KOPT-K1 (cell line): ENCODE measurements at regions not wholly inside any gene's neighbourhood (a gene's known extent, or its start where the extent isn't known, plus 50 kb on each side); places are given as distances from the start of the nearest gene placed in this dataset.

Experiments used
- H3K27ac ChIP-seq: fragments of 200-600 bp; sonication (generic); 2 replicates; pipeline ENCODE4 v1.5.1; 2016; ENCODE audit warnings: antibody characterized with exemption, mild to moderate bottlenecking, low read depth, low read length; ENCODE audit not compliant: poor library complexity, severe bottlenecking
- H3K36me3 ChIP-seq: fragments of 200-600 bp; sonication (generic); 2 replicates; pipeline ENCODE4 v1.5.1; 2017; ENCODE audit warnings: antibody characterized with exemption, mild to moderate bottlenecking, low read length, moderate library complexity; ENCODE audit not compliant: insufficient read depth
- H3K9me3 ChIP-seq: fragments of 200-600 bp; sonication (generic); 2 replicates; pipeline ENCODE4 v1.5.1; 2017; ENCODE audit warnings: antibody characterized with exemption, low read length, mild to moderate bottlenecking; ENCODE audit not compliant: insufficient read depth, poor library complexity, severe bottlenecking

GRCh38 chr3:56876916-56877315, 75.2 kb upstream of the ARHGEF3 start:
- Histone ChIP-seq H3K27ac (no peak overlapping the region), H3K9me3 (no peaks in the 10 kb centered on the region), H3K36me3 (0 out of 2 replicates have a peak, but pooled peaks cover 13% of the 10 kb centered on the region)

GRCh38 chr3:56874269-56874668, 72.5 kb upstream of the ARHGEF3 start:
- H3K27ac ChIP-seq: no peak overlapping the region
- no peaks in the 10 kb centered on the region for H3K9me3 ChIP-seq
- no peaks in the 10 kb centered on the region for H3K36me3 ChIP-seq

GRCh38 chr3:56870436-56870835, 68.7 kb upstream of the ARHGEF3 start:
- Histone ChIP-seq H3K36me3 (no peaks in the 10 kb centered on the region), H3K27ac (no peak overlapping the region), H3K9me3 (no peaks in the 10 kb centered on the region)

DNA sequence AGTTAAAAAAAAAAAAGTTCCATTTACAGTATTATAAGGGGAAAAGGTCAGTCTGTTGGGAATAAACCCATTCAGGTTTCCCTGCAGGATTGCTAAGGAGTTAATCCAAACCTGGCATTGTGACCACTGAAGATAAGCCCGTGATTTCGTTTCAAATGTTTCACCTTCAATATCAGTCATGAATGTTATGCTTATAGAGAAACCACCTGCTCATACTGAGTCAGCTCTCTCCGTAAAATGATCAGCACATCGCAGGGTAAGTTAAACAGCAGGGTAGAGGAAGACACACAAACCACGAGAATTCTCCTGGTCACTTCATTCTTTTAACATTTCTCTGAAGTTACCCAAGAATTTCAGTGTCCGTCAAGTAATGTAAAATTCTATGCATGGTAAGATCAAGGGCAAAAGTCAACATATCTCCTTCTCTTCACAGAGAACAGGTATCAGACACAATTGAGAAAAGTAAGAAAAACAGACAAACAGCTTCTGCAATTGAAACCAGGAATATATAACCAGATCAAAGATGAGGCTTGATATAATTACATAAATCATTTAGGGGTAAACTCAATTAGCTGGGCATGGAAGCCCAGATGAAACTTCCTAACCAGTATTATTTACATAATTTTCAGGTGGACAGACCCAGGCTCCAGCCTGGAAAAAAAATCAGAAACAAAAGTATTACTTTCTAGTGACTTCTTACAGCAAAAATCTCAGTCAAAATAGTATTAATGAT, 67.6 kb upstream of the ARHGEF3 start:
- Histone ChIP-seq H3K36me3 (no peaks in the 10 kb centered on the region), H3K27ac (no peak overlapping the region), H3K9me3 (no peaks in the 10 kb centered on the region)

DNA sequence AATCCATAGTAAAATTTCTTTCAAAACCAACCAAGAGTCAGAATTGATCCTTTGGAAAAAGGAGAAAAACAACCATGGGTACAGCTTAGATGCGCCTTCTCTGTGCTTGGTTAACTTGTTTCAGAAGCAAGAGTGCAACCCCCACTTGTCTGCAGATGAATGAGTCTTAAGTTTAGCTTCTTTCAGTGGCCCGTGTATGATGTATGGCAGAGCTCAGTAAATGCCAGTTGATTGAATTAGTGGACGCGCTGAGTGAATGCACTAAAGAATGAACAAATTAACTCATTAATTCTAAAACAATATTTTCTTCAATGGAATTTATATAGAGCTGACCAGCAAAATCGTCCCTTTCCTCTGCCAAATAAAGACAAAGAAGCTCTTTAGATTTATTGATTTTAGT, 67.0 kb upstream of the ARHGEF3 start:
- Histone ChIP-seq H3K27ac (no peak overlapping the region), H3K9me3 (no peaks in the 10 kb centered on the region), H3K36me3 (no peaks in the 10 kb centered on the region)

DNA sequence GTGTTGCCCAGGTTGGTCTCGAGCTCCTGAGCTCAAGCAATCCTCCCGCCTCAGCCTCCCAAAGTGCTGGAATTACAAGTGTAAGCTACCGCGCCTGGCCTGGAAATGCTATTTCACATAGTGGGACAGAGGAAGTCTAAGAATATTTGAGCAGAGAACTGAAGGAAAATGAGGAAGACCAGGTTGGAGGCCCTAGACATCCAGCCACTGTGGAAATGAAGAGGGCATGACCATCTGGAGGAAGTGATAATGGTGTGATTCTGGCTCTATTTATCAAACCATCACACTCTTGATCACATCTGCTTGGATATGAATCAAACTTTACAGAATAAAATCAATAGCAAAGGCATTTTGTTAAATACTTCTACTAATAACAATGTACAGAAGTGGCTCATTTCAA, 65.9 kb upstream of the ARHGEF3 start:
- no peak overlapping the region for H3K27ac ChIP-seq
- H3K9me3 ChIP-seq: no peaks in the 10 kb centered on the region
- H3K36me3 ChIP-seq: no peaks in the 10 kb centered on the region

- Histone ChIP-seq H3K9me3 (no peaks in the 10 kb centered on the region), H3K36me3 (no peaks in the 10 kb centered on the region), H3K27ac (no peak overlapping the region)
These were observed 63.3 kb upstream of the ARHGEF3 start for GRCh38 chr3:56864918-56865524.

DNA sequence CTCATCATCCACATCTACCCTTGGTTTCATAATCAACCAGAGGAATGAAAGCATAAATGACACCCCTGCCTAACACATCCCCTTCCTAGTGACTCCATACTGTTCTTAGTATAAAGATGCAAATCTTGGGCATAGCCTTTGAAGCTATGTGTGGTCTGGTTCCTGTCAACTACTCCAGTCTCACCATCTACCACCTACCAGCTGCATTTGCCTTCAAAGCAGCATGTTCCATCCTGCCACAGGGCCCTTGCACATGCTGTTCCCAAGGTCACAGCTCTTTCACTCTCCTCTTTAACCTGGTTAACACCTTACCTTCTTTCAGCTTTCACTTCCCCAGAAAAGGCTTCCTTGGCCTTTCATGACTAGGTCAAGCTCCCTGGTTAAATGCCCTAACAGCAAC, 62.3 kb upstream of the ARHGEF3 start:
- Histone ChIP-seq H3K27ac (no peak overlapping the region), H3K9me3 (no peaks in the 10 kb centered on the region), H3K36me3 (no peaks in the 10 kb centered on the region)

DNA sequence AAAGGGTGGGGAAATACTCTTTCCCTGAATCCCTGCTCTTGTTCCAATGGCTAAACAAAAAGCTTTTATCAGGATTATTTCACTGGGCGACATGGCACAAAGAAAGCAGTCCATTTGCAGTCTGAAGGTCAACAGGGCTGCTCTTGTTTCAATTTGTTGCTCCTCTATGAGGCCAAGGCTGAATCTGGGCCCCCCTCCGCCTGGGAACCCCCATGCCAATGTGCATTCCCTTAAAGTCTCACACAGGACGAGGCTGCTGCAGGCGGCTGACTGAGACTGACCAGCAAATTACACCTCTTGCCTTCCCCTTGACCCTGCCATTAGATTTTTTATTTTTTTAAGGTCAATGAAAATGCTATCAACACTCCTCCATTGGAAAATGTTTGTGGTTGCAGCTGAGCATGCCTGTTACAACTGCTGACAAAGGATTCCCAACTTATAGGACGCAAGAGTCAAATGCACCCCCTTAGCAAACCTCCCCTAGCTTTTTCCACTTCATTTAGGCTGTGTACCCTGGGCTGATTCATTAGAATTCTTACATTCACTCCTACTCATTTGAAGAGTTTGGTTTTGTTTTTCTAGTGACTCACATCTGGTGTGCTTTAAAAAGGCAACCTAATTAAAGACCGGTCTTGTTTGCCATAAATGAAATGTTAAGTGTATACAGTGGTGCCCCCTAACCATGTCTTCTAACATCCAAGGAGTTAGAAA, 60.8 kb upstream of the ARHGEF3 start:
- H3K36me3 ChIP-seq: no peaks in the 10 kb centered on the region
- H3K27ac ChIP-seq: peak overlapping the region; percentile 13
- no peaks in the 10 kb centered on the region for H3K9me3 ChIP-seq

DNA sequence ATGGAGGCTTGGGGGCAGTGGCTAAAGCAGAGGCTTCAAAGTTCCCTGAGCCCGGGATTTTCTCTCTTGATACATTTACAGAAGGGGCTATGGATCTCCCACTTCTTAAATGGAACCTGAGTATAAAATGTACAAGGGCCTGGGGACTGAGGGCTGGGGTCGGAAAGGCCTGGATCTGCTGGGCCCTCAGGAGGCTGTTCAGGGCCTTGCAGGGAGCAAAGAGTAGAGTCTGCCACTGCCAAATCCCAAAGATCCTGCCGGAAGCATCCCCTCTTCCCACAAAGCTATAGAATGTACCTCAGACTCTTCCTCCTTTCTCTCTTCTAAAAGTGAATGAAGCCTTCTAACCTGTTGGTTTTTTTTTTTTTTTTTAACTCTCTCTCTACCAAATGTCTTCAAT, 59.8 kb upstream of the ARHGEF3 start:
- no peaks in the 10 kb centered on the region for H3K36me3 ChIP-seq
- H3K9me3 ChIP-seq: no peaks in the 10 kb centered on the region
- H3K27ac ChIP-seq: peak overlapping the region; percentile 78

DNA sequence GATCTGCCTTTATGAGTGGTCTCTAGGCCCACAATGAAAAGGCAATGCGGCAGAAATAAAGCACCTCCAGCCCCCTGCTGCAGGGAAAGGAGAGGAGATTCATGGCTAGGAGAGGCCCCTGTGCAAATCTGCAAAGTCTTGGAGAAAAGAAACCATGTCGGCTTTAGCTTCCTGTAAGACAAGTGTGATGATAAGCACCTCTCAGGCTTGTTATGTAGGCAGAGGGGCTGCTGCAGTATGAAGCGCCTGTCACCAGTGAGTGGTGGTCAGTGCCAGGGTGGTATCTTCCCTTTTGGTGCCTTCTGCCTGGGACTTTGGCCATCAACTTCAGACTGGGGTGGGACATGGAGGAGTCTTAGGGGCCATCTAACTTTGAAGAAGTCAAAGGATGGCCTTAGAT, 59.2 kb upstream of the ARHGEF3 start:
- H3K9me3 ChIP-seq: no peaks in the 10 kb centered on the region
- no peaks in the 10 kb centered on the region for H3K36me3 ChIP-seq
- peak overlapping the region; percentile 78 for H3K27ac ChIP-seq

DNA sequence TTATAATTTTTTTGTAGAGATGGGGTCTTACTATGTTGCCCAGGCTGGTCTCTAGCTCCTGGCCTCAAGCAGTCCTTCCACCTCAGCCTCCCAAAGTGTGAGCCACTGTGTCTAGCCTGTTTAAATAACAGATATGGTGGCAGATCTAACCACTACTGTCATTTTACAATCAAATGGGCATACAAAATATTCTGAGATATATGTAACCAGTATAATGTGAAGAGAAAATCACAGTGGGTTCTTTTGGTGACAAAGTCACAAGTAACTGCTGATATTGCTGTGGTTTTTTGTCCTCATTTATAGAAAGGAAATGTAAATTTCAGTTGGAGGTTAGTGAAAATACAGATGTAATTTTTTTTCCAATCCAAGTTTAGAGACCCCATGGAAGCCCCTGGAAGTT, 58.6 kb upstream of the ARHGEF3 start:
- Histone ChIP-seq H3K36me3 (no peaks in the 10 kb centered on the region), H3K9me3 (no peaks in the 10 kb centered on the region), H3K27ac (peak overlapping the region; percentile 78)

DNA sequence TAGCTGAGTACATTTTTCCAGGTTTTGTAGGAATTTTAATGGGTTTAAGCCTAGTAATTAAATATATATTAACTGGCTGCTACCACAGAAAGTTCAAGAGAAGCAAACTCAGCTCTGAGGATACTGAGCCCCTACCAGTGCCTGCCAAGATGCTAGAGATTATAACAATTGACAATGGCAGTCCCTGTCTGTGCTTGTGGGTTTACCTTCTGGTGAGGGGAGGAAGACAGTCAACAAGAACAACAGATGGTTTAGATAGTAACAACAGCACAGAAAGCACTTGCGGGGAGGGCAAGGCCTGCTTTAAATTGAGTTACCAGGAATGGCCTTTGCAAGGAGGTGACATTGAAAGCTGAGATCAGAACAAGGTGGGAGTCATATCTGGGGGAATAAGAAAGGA, 56.6 kb upstream of the ARHGEF3 start:
- Histone ChIP-seq H3K36me3 (no peaks in the 10 kb centered on the region), H3K27ac (peak overlapping the region; percentile 75), H3K9me3 (no peaks in the 10 kb centered on the region)

GRCh38 chr3:56857178-56857577, 55.4 kb upstream of the ARHGEF3 start:
- no peaks in the 10 kb centered on the region for H3K36me3 ChIP-seq
- H3K27ac ChIP-seq: peak overlapping the region; percentile 75
- no peaks in the 10 kb centered on the region for H3K9me3 ChIP-seq

GRCh38 chr3:56856752-56857151, 55.0 kb upstream of the ARHGEF3 start:
- H3K9me3 ChIP-seq: no peaks in the 10 kb centered on the region
- peak overlapping the region; percentile 2 for H3K27ac ChIP-seq

More at GRCh38 chr3:56856752-56857151, 55.0 kb upstream of the ARHGEF3 start:
- no peaks in the 10 kb centered on the region for H3K36me3 ChIP-seq
